ENCODE measurements at regions not wholly inside any gene's neighbourhood (a gene's known extent, or its start where the extent isn't known, plus 50 kb on each side); places are given as distances from the start of the nearest gene placed in this dataset.

GRCh38 chr13:50449465-50449864, 394.0 kb downstream of the DLEU7 start:
- H3K27ac ChIP-seq: peak overlapping the region in 3 of 12 donors; percentile 41 to 54 (median 52)
- ATAC-seq: peak in 1 of 4 donors; percentile 46

DNA sequence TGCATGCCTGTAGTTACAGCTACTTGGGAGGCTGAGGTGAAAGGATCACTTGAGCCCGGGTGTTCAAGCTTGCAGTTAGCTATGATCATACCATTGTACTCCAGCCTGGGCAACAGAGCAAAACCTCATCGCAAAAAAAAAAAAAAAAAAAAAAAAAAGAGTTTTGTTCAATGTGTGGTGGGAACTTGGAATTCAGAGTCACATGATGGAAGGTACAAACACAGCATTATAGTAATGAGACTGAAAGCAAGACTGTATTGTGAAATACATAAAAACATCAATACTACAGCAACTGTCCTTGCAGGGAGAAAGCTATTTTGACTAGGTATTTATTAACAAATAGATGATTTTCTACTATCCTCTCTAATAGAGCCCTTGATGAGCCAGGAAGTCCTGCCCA, 393.2 kb downstream of the DLEU7 start:
- 93 to 97% (median 94%) methylated on average over 2 of the region's 2 CpGs for WGBS, 4 donors
- H3K4me3 ChIP-seq: no peak overlapping the region
- H3K36me3 ChIP-seq: no peaks in the 10 kb centered on the region
- no peak overlapping the region for H3K27ac ChIP-seq
- intact Hi-C loops (cut with DNase I): no loop called here
- DNase-seq (no peak), ATAC-seq (no peak)
- peaks cover 0 to 39% (median 20%) of the 10 kb centered on the region in 12 donors for H3K4me1 ChIP-seq
- no peaks in the 10 kb centered on the region for H3K9me3 ChIP-seq
- no peaks in the 10 kb centered on the region for H3K27me3 ChIP-seq
- no peak for TF ChIP-seq CTCF (IDR thresholded peaks at IDR 0.05)
- no peak for TF ChIP-seq POLR2A (IDR thresholded peaks at IDR 0.05)

More at GRCh38 chr13:50449465-50449864, 394.0 kb downstream of the DLEU7 start:
- Histone ChIP-seq H3K9me3 (no peaks in the 10 kb centered on the region), H3K4me3 (no peak overlapping the region), H3K36me3 (no peaks in the 10 kb centered on the region), H3K4me1 (peaks cover 0 to 39% (median 20%) of the 10 kb centered on the region in 12 donors), H3K27me3 (no peaks in the 10 kb centered on the region)
- TF ChIP-seq CTCF (IDR thresholded peaks at IDR 0.05) (no peak), POLR2A (IDR thresholded peaks at IDR 0.05) (no peak)
- DNase-seq: no peak
- 86 to 94% (median 92%) methylated on average over 2 of the region's 2 CpGs for WGBS, 4 donors
- intact Hi-C loops (cut with DNase I): no loop called here

DNA sequence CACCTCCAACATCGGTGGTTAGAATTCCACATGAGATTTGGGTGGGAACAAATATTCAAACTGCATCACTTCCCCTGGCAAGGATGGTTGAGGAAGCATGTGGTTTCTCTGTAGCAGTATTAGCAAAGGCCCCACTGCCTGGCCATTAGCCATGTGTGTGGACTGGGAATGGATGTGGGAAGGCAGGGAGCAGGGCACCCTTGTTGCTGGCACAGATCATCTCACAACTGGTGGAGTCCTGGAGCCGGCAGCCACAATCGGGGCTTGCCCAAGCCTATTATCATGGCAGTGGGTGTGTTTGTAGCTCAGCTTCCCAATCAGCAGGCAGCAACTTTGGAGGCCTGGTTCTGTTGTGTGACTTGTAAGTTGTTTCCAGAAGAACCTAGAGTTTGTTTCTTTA, 391.9 kb downstream of the DLEU7 start:
- H3K36me3 ChIP-seq: no peaks in the 10 kb centered on the region
- H3K4me1 ChIP-seq: peaks cover 0 to 39% (median 25%) of the 10 kb centered on the region in 12 donors
- no peaks in the 10 kb centered on the region for H3K27me3 ChIP-seq
- DNase-seq (no peak), ATAC-seq (peak in 1 of 4 donors; percentile 31)
- no peak overlapping the region for H3K4me3 ChIP-seq
- H3K27ac ChIP-seq: no peak overlapping the region
- WGBS, 4 donors: 55 to 74% (median 64%) methylated on average over 3 of the region's 3 CpGs
- intact Hi-C loops (cut with DNase I): no loop called here
- no peaks in the 10 kb centered on the region for H3K9me3 ChIP-seq
- TF ChIP-seq POLR2A (IDR thresholded peaks at IDR 0.05): no peak
- TF ChIP-seq CTCF (IDR thresholded peaks at IDR 0.05): no peak

DNA sequence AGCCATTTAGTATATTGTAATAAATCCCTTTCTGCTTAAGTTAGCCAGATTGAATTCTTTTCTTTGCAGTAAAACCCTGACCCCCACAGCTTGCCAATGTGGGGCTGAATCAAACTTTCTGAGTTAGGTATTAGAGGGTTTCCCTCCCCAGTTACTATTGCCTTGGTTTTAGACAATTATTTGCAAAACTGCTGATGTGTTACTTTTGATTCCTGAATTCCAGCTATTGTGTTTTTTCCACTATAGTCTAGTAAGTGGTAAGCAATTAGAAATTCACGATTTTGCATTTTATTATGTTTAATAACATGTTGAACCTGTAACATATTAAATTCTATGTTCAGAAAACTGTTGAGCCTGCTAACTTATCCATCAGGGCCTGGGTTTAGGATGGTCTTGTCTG, 391.5 kb downstream of the DLEU7 start:
- intact Hi-C loops (cut with DNase I): no loop called here
- peaks cover 0 to 40% (median 25%) of the 10 kb centered on the region in 12 donors for H3K4me1 ChIP-seq
- no peak overlapping the region for H3K27ac ChIP-seq
- DNase-seq: no peak
- no peak overlapping the region for H3K4me3 ChIP-seq
- no peaks in the 10 kb centered on the region for H3K9me3 ChIP-seq
- no peaks in the 10 kb centered on the region for H3K36me3 ChIP-seq
- no peaks in the 10 kb centered on the region for H3K27me3 ChIP-seq
- WGBS, 4 donors: 79 to 96% (median 91%) methylated on average over 1 of the region's 1 CpG
- no peak for ATAC-seq
- TF ChIP-seq POLR2A (IDR thresholded peaks at IDR 0.05) (no peak), CTCF (IDR thresholded peaks at IDR 0.05) (no peak)

Measured in heart left ventricle (tissue), 16 donors.